Fibroblast of lung (primary cell): ENCODE measurements at regions not wholly inside any gene's neighbourhood (a gene's known extent, or its start where the extent isn't known, plus 50 kb on each side); places are given as distances from the start of the nearest gene placed in this dataset.

Experiments
- DNase-seq, 2 donors: peaks; one replicate each; pipeline versions ENCODE4 v3.0.0 to v3.0.0-alpha.2; 2010; ENCODE audit warnings: low read depth in 2 of 2
- H2AFZ ChIP-seq: 2 replicates; pipeline ENCODE4 v1.5.1; 2012; ENCODE audit warnings: low read length, control low read depth, inconsistent platforms
- H3K27ac ChIP-seq: 2 replicates; pipeline ENCODE4 v1.5.1; 2011; ENCODE audit warnings: low read length, control low read depth; ENCODE audit not compliant: insufficient read depth
- H3K27me3 ChIP-seq: 2 replicates; pipeline ENCODE4 v1.5.1; 2011; ENCODE audit warnings: mild to moderate bottlenecking, low read length; ENCODE audit not compliant: control insufficient read depth, insufficient read depth
- H3K36me3 ChIP-seq: 2 replicates; pipeline ENCODE4 v1.5.1; 2011; ENCODE audit warnings: low read length; ENCODE audit not compliant: control insufficient read depth, insufficient read depth
- H3K4me1 ChIP-seq: 2 replicates; pipeline ENCODE4 v1.5.1; 2011; ENCODE audit warnings: low read length; ENCODE audit not compliant: control insufficient read depth, insufficient read depth; ENCODE audit errors: extremely low read depth
- H3K4me2 ChIP-seq: 2 replicates; pipeline ENCODE4 v1.5.1; 2011; ENCODE audit warnings: low read length, control low read depth; ENCODE audit not compliant: insufficient read depth; ENCODE audit errors: extremely low read depth
- H3K4me3 ChIP-seq, 4 experiments: fragments of 200-600 bp in 1 of 4; sonication (generic) in 1 of 4; replicated peaks in 1 of 4; 2 replicates each; pipeline ENCODE4 v1.5.1; 2011 to 2016; ENCODE audit warnings: low read length in 4 of 4, low read depth in 3 of 4, mild to moderate bottlenecking in 3 of 4, control low read depth in 2 of 4, inconsistent platforms in 1 of 4, mixed read lengths in 1 of 4; ENCODE audit not compliant: insufficient read depth in 1 of 4; ENCODE audit errors: control extremely low read depth in 1 of 4
- H3K79me2 ChIP-seq: 2 replicates; pipeline ENCODE4 v1.5.1; 2012; ENCODE audit warnings: mild to moderate bottlenecking, low read length, inconsistent platforms; ENCODE audit not compliant: control insufficient read depth, insufficient read depth
- H3K9ac ChIP-seq: 2 replicates; pipeline ENCODE4 v1.5.1; 2011; ENCODE audit warnings: mild to moderate bottlenecking, low read length, control low read depth; ENCODE audit not compliant: insufficient read depth
- H3K9me3 ChIP-seq: 2 replicates; pipeline ENCODE4 v1.5.1; 2012; ENCODE audit warnings: low read depth, low read length; ENCODE audit not compliant: control insufficient read depth, insufficient read depth
- H4K20me1 ChIP-seq: 2 replicates; pipeline ENCODE4 v1.5.1; 2011; ENCODE audit warnings: low read length; ENCODE audit not compliant: control insufficient read depth, insufficient read depth; ENCODE audit errors: extremely low read depth
- EZH2 ChIP-seq: IDR thresholded peaks from 2 replicates; pipeline ENCODE4 v1.5.1; 2012; ENCODE audit warnings: low read length, control low read depth, mild to moderate bottlenecking; ENCODE audit errors: missing control alignments
- TF ChIP-seq, protein P1 (sequence below), 2 donors: IDR thresholded peaks in 1 of 2; conservative IDR thresholded peaks in 1 of 2; 1 replicate in 1 of 2; 2 replicates in 1 of 2; pipeline ENCODE4 v1.5.1; 2011 to 2012; ENCODE audit warnings: low read length in 2 of 2, control low read depth in 1 of 2, inconsistent platforms in 1 of 2, low read depth in 1 of 2, mild to moderate bottlenecking in 1 of 2

- DNase-seq, result peak in 1 of 2 donors; percentile 26
- no peaks in the 10 kb centered on the region for H4K20me1 ChIP-seq
- no peak overlapping the region for H3K4me3 ChIP-seq
- no peak for TF ChIP-seq EZH2
- TF ChIP-seq, protein P1, sequence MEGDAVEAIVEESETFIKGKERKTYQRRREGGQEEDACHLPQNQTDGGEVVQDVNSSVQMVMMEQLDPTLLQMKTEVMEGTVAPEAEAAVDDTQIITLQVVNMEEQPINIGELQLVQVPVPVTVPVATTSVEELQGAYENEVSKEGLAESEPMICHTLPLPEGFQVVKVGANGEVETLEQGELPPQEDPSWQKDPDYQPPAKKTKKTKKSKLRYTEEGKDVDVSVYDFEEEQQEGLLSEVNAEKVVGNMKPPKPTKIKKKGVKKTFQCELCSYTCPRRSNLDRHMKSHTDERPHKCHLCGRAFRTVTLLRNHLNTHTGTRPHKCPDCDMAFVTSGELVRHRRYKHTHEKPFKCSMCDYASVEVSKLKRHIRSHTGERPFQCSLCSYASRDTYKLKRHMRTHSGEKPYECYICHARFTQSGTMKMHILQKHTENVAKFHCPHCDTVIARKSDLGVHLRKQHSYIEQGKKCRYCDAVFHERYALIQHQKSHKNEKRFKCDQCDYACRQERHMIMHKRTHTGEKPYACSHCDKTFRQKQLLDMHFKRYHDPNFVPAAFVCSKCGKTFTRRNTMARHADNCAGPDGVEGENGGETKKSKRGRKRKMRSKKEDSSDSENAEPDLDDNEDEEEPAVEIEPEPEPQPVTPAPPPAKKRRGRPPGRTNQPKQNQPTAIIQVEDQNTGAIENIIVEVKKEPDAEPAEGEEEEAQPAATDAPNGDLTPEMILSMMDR (conservative IDR thresholded peaks at IDR 0.05 in 1 of 2, IDR thresholded peaks at IDR 0.05 in 1 of 2; ENCODE audit: low read depth in 1 of 2, low read length in 2 of 2), result no peak
- H3K4me1 ChIP-seq, result no peaks in the 10 kb centered on the region
- no peaks in the 10 kb centered on the region for H3K36me3 ChIP-seq
- no peak overlapping the region for H2AFZ ChIP-seq
- no peak overlapping the region for H3K27ac ChIP-seq
- no peaks in the 10 kb centered on the region for H3K27me3 ChIP-seq
- H3K9ac ChIP-seq, result no peak overlapping the region
- H3K9me3 ChIP-seq, result no peaks in the 10 kb centered on the region
- H3K79me2 ChIP-seq, result no peaks in the 10 kb centered on the region
- no peak overlapping the region for H3K4me2 ChIP-seq
These were observed 463.8 kb downstream of the TLE1 start for GRCh38 chr9:81225596-81225995.

- Histone ChIP-seq H3K9me3 (no peaks in the 10 kb centered on the region), H4K20me1 (no peaks in the 10 kb centered on the region), H3K79me2 (no peaks in the 10 kb centered on the region), H3K4me3 (no peak overlapping the region), H3K36me3 (no peaks in the 10 kb centered on the region), H3K4me2 (no peak overlapping the region), H2AFZ (no peak overlapping the region), H3K9ac (no peak overlapping the region), H3K27me3 (no peaks in the 10 kb centered on the region), H3K4me1 (no peaks in the 10 kb centered on the region), H3K27ac (no peak overlapping the region)
- TF ChIP-seq, protein P1 (conservative IDR thresholded peaks at IDR 0.05 in 1 of 2, IDR thresholded peaks at IDR 0.05 in 1 of 2; ENCODE audit: low read depth in 1 of 2, low read length in 2 of 2), result no peak
- no peak for TF ChIP-seq EZH2
- peak in 1 of 2 donors; percentile 34 for DNase-seq
These were observed 464.9 kb downstream of the TLE1 start for GRCh38 chr9:81224166-81225081.

GRCh38 chr9:81214975-81215374, 474.4 kb downstream of the TLE1 start:
- no peak overlapping the region for H3K4me3 ChIP-seq
- H3K4me2 ChIP-seq, result no peak overlapping the region
- no peak overlapping the region for H2AFZ ChIP-seq
- H3K9me3 ChIP-seq, result no peaks in the 10 kb centered on the region
- H3K79me2 ChIP-seq, result no peaks in the 10 kb centered on the region
- DNase-seq, result no peak
- H3K27me3 ChIP-seq, result no peaks in the 10 kb centered on the region
- H3K4me1 ChIP-seq, result no peaks in the 10 kb centered on the region
- TF ChIP-seq, protein P1 (conservative IDR thresholded peaks at IDR 0.05 in 1 of 2, IDR thresholded peaks at IDR 0.05 in 1 of 2; ENCODE audit: low read depth in 1 of 2, low read length in 2 of 2), result no peak
- TF ChIP-seq EZH2, result no peak
- no peaks in the 10 kb centered on the region for H4K20me1 ChIP-seq
- no peak overlapping the region for H3K9ac ChIP-seq
- H3K27ac ChIP-seq, result no peak overlapping the region
- no peaks in the 10 kb centered on the region for H3K36me3 ChIP-seq
